Kidney epithelial cell (primary cell): ENCODE measurements at regions not wholly inside any gene's neighbourhood (a gene's known extent, or its start where the extent isn't known, plus 50 kb on each side); places are given as distances from the start of the nearest gene placed in this dataset.

Experiments used
- DNase-seq: peaks from one replicate; pipeline ENCODE4 v3.0.0-alpha.2; 2010; ENCODE audit warnings: low read depth
- H3K27me3 ChIP-seq: 2 replicates; pipeline ENCODE4 v1.6.0; 2011; ENCODE audit warnings: low read length; ENCODE audit not compliant: control insufficient read depth, insufficient read depth
- H3K36me3 ChIP-seq: 2 replicates; pipeline ENCODE4 v1.5.1; 2011; ENCODE audit warnings: low read length; ENCODE audit not compliant: control insufficient read depth, insufficient read depth
- H3K4me3 ChIP-seq: 2 replicates; pipeline ENCODE4 v1.5.1; 2011; ENCODE audit warnings: low read depth, mild to moderate bottlenecking, control low read depth, low read length
- CTCF ChIP-seq: IDR thresholded peaks from 2 replicates; pipeline ENCODE4 v1.5.1; 2011; ENCODE audit warnings: mild to moderate bottlenecking, moderate library complexity, low read length, control low read depth, inconsistent platforms; ENCODE audit not compliant: insufficient read depth, poor library complexity, severe bottlenecking

GRCh38 chr9:3773362-3774060, 247.7 kb upstream of the RFX3 start:
- no peak for TF ChIP-seq CTCF
- no peak overlapping the region for H3K4me3 ChIP-seq
- H3K36me3 ChIP-seq = no peaks in the 10 kb centered on the region
- no peak for DNase-seq
- no peaks in the 10 kb centered on the region for H3K27me3 ChIP-seq

GRCh38 chr9:3769646-3770045, 243.8 kb upstream of the RFX3 start:
- Histone ChIP-seq H3K27me3 (no peaks in the 10 kb centered on the region), H3K4me3 (no peak overlapping the region), H3K36me3 (no peaks in the 10 kb centered on the region)
- TF ChIP-seq CTCF = no peak
- no peak for DNase-seq

- Histone ChIP-seq H3K4me3 (no peak overlapping the region), H3K36me3 (no peaks in the 10 kb centered on the region), H3K27me3 (no peaks in the 10 kb centered on the region)
- TF ChIP-seq CTCF = no peak
- DNase-seq = no peak
Observed at GRCh38 chr9:3768712-3769457, 243.1 kb upstream of the RFX3 start.

- TF ChIP-seq CTCF = no peak
- no peaks in the 10 kb centered on the region for H3K36me3 ChIP-seq
- DNase-seq = no peak
- H3K27me3 ChIP-seq = no peaks in the 10 kb centered on the region
- no peak overlapping the region for H3K4me3 ChIP-seq
Observed at GRCh38 chr9:3768286-3768685, 242.5 kb upstream of the RFX3 start.

- no peak for TF ChIP-seq CTCF
Observed at GRCh38 chr9:3762076-3762475, 236.3 kb upstream of the RFX3 start.

More at GRCh38 chr9:3762076-3762475, 236.3 kb upstream of the RFX3 start:
- no peaks in the 10 kb centered on the region for H3K36me3 ChIP-seq
- H3K27me3 ChIP-seq = no peaks in the 10 kb centered on the region
- DNase-seq = no peak
- H3K4me3 ChIP-seq = no peak overlapping the region
